HEK293T (cell line): ENCODE measurements at regions not wholly inside any gene's neighbourhood (a gene's known extent, or its start where the extent isn't known, plus 50 kb on each side); places are given as distances from the start of the nearest gene placed in this dataset.

Source experiments
- ARNT ChIP-seq: fragments of 450-650 bp; IDR thresholded peaks from 2 replicates; pipeline ENCODE4 v1.6.1; 2017; ENCODE audit warnings: mild to moderate bottlenecking
- FOXM1 ChIP-seq: fragments of 450-650 bp; IDR thresholded peaks from 2 replicates; pipeline ENCODE4 v1.6.1; 2017; ENCODE audit warnings: mild to moderate bottlenecking, borderline replicate concordance

DNA sequence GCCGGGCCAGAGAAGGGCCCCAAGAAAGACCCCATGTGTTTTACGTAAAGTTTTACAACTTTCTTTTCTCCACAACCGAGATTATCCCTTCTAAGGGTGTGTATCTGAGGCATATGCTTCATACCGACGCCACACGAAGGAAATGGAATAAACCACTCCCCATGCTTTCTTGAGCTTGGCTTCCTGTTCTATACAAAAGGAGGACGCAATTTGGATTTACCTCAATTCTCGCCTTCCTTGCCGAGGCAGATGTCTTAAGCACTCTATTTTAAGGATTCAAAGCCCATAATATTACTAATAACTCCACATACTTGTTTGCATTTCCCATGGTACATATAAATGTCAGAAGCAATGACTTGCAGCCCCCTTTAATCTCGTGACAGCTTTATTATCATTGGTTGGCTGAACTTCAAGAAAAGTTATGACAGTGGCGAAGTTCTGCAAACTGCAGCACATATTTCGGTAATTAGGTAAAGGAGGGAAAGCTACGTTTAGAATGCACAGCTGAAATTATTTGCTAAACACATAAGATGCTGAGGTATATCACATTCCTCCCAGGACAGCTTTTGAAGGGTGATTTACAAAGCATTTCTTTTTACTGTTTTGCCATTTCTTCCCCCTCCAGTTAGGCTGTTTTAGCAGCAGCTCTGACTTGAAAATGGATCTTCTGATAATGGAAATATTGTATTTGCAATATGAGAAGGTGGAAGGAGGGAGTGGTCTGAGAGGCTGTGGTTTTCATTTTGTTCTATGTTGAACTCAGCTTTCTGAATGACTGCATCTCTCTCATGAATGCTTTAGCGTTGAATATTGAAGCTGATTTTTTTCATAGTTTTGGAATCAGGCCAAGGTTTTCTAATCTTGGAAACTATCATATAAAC is 330.5 kb downstream of the EPHA7 start:
- TF ChIP-seq FOXM1 (no peak), ARNT (no peak)
